ENCODE measurements at regions not wholly inside any gene's neighbourhood (a gene's known extent, or its start where the extent isn't known, plus 50 kb on each side); places are given as distances from the start of the nearest gene placed in this dataset.

GRCh38 chr10:110446277-110446676 is 51.4 kb upstream of the DUSP5 start:
- no peak for TF ChIP-seq EZH2phosphoT487 (conservative IDR thresholded peaks at IDR 0.05; ENCODE audit: low read length)
- H3K9me3 ChIP-seq (ENCODE audit: insufficient read depth, low read length) = no peaks in the 10 kb centered on the region
- no peak overlapping the region for H3K4me2 ChIP-seq (ENCODE audit: low read depth, low read length, poor library complexity, severe bottlenecking)
- H3F3A ChIP-seq (ENCODE audit: insufficient read depth) = no peaks in the 10 kb centered on the region
- no peak overlapping the region for H3K4me3 ChIP-seq (ENCODE audit: insufficient read depth, low read length, poor library complexity, severe bottlenecking)
- H3K9ac ChIP-seq (ENCODE audit: low read length) = no peak overlapping the region
- no peaks in the 10 kb centered on the region for H3K9me2 ChIP-seq (replicated peaks; ENCODE audit: insufficient read depth, low read length)
- no peaks in the 10 kb centered on the region for H4K20me1 ChIP-seq (ENCODE audit: low read depth, low read length)
- H3K27ac ChIP-seq (ENCODE audit: low read depth, low read length) = no peak overlapping the region
- no peak overlapping the region for H2AFZ ChIP-seq (ENCODE audit: low read depth, low read length, severe bottlenecking)
- H3K36me3 ChIP-seq (ENCODE audit: low read length) = no peaks in the 10 kb centered on the region
- no peaks in the 10 kb centered on the region for H3K27me3 ChIP-seq (ENCODE audit: low read length)
- no peaks in the 10 kb centered on the region for H3K79me2 ChIP-seq (ENCODE audit: insufficient read depth, low read length)

DNA sequence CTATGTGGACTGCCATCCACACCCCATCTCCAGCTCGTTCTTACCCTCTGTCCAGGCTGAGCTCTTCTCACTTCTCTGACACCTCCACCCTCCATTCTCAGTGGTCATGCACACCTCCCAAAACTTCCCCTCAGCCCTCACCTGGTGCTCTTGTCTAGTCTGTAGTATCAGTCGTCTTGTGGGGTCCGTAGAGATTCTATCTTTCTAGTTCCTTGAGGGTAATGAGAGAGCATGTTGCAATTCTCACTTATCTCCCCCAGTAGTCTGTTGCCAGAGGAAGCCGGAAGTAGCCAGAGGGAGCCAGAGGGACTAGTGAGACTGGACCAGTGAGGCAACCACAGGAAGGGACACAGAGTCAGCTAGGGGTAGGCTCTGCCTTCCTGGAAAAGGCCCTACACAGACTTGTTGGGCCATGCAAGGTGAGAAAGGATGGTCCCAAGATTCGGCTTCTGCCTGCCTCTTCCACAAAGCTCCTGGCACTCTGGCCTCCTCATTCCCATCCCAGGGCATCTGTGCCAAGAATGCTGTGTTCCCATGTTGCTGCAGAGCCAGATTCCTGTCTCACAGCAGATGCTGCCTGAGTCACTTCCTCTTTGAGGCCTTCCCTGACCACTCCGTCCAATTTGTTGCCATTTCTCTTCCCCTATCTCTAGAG is 50.6 kb upstream of the DUSP5 start:
- Histone ChIP-seq H3F3A (ENCODE audit: insufficient read depth) (no peaks in the 10 kb centered on the region), H3K27me3 (ENCODE audit: low read length) (no peaks in the 10 kb centered on the region), H3K27ac (ENCODE audit: low read depth, low read length) (no peak overlapping the region), H3K36me3 (ENCODE audit: low read length) (no peaks in the 10 kb centered on the region), H3K9me3 (ENCODE audit: insufficient read depth, low read length) (no peaks in the 10 kb centered on the region), H4K20me1 (ENCODE audit: low read depth, low read length) (no peaks in the 10 kb centered on the region), H3K4me3 (ENCODE audit: insufficient read depth, low read length, poor library complexity, severe bottlenecking) (no peak overlapping the region), H3K4me2 (ENCODE audit: low read depth, low read length, poor library complexity, severe bottlenecking) (no peak overlapping the region), H2AFZ (ENCODE audit: low read depth, low read length, severe bottlenecking) (no peak overlapping the region), H3K9ac (ENCODE audit: low read length) (no peak overlapping the region), H3K9me2 (replicated peaks; ENCODE audit: insufficient read depth, low read length) (no peaks in the 10 kb centered on the region), H3K79me2 (ENCODE audit: insufficient read depth, low read length) (no peaks in the 10 kb centered on the region)
- TF ChIP-seq, protein P1, sequence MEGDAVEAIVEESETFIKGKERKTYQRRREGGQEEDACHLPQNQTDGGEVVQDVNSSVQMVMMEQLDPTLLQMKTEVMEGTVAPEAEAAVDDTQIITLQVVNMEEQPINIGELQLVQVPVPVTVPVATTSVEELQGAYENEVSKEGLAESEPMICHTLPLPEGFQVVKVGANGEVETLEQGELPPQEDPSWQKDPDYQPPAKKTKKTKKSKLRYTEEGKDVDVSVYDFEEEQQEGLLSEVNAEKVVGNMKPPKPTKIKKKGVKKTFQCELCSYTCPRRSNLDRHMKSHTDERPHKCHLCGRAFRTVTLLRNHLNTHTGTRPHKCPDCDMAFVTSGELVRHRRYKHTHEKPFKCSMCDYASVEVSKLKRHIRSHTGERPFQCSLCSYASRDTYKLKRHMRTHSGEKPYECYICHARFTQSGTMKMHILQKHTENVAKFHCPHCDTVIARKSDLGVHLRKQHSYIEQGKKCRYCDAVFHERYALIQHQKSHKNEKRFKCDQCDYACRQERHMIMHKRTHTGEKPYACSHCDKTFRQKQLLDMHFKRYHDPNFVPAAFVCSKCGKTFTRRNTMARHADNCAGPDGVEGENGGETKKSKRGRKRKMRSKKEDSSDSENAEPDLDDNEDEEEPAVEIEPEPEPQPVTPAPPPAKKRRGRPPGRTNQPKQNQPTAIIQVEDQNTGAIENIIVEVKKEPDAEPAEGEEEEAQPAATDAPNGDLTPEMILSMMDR (IDR thresholded peaks at IDR 0.05; ENCODE audit: insufficient read depth, low read length, poor library complexity, severe bottlenecking) = no peak
- no peak for TF ChIP-seq EZH2phosphoT487 (conservative IDR thresholded peaks at IDR 0.05; ENCODE audit: low read length)

GRCh38 chr10:110447886-110448285 is 49.8 kb upstream of the DUSP5 start:
- H3K9ac ChIP-seq (ENCODE audit: low read length) = no peak overlapping the region
- H3K4me2 ChIP-seq (ENCODE audit: low read depth, low read length, poor library complexity, severe bottlenecking) = no peak overlapping the region
- H3K27me3 ChIP-seq (ENCODE audit: low read length) = no peaks in the 10 kb centered on the region
- no peaks in the 10 kb centered on the region for H4K20me1 ChIP-seq (ENCODE audit: low read depth, low read length)
- H3K36me3 ChIP-seq (ENCODE audit: low read length) = no peaks in the 10 kb centered on the region
- no peak for TF ChIP-seq EZH2phosphoT487 (conservative IDR thresholded peaks at IDR 0.05; ENCODE audit: low read length)
- TF ChIP-seq, protein P1 (IDR thresholded peaks at IDR 0.05; ENCODE audit: insufficient read depth, low read length, poor library complexity, severe bottlenecking) = no peak
- no peak overlapping the region for H2AFZ ChIP-seq (ENCODE audit: low read depth, low read length, severe bottlenecking)
- no peak overlapping the region for H3K27ac ChIP-seq (ENCODE audit: low read depth, low read length)
- H3K9me2 ChIP-seq (replicated peaks; ENCODE audit: insufficient read depth, low read length) = no peaks in the 10 kb centered on the region
- no peak overlapping the region for H3K4me3 ChIP-seq (ENCODE audit: insufficient read depth, low read length, poor library complexity, severe bottlenecking)
- H3K79me2 ChIP-seq (ENCODE audit: insufficient read depth, low read length) = no peaks in the 10 kb centered on the region
- no peaks in the 10 kb centered on the region for H3F3A ChIP-seq (ENCODE audit: insufficient read depth)
- H3K9me3 ChIP-seq (ENCODE audit: insufficient read depth, low read length) = no peaks in the 10 kb centered on the region
